ENCODE measurements at regions not wholly inside any gene's neighbourhood (a gene's known extent, or its start where the extent isn't known, plus 50 kb on each side); places are given as distances from the start of the nearest gene placed in this dataset.

GRCh38 chr1:219010720-219011119 is 163.0 kb upstream of the LYPLAL1 start (continued):
- no peak for TF ChIP-seq MTERF4 (CRISPR knock-in tag; IDR thresholded peaks at IDR 0.05)
- no peak for TF ChIP-seq PHF8 (CRISPR knock-in tag; IDR thresholded peaks at IDR 0.05)
- TF ChIP-seq ZNF343 (CRISPR knock-in tag; IDR thresholded peaks at IDR 0.05) = no peak

- WGBS (ENCODE audit: low lambda C conversion rate) = 0% methylated on average over 2 of the region's 2 CpGs
- ChIA-PET POLR2A (no interaction called here), CTCF (ENCODE audit: low intra/inter-chr PET ratio, low total read pairs) (no interaction called here)
- ATAC-seq (no peak), DNase-seq (ENCODE audit: low spot score) (no peak), FAIRE-seq (no peak)
- BruUV-seq (replicated peaks) = no TSS peak
- H3K9me3 ChIP-seq (ENCODE audit: low read length) = no peaks in the 10 kb centered on the region
- H3K9ac ChIP-seq (ENCODE audit: insufficient read depth, low read depth, low read length) = no peak overlapping the region
- no peaks in the 10 kb centered on the region for H3K4me1 ChIP-seq (ENCODE audit: insufficient read depth, low read length)
- no peaks in the 10 kb centered on the region; a peak in 1 of 5 replicates for H3K27me3 ChIP-seq (ENCODE audit: control insufficient read depth in 1 of 2, insufficient read depth in 2 of 2, low read length in 2 of 2)
- no peak overlapping the region for H2AFZ ChIP-seq (ENCODE audit: low read length)
- H3K4me2 ChIP-seq (ENCODE audit: low read depth, low read length) = no peak overlapping the region
- in situ Hi-C loops (cut with HindIII; ENCODE audit: extremely low pct_ligation_motif_present, low pct_unique_long_range_greater_than_20kb) = no loop called here
- no peaks in the 10 kb centered on the region for H3K36me3 ChIP-seq (replicated peaks in 1 of 2; ENCODE audit: control insufficient read depth in 1 of 2, insufficient read depth in 2 of 2, low read length in 2 of 2)
- H3K27ac ChIP-seq (ENCODE audit: extremely low read length, insufficient read depth, low read length) = no peak overlapping the region
- no peak for TF ChIP-seq NCOA2 (CRISPR knock-in tag; IDR thresholded peaks at IDR 0.05)
- TF ChIP-seq ZNF326 (CRISPR knock-in tag; IDR thresholded peaks at IDR 0.05; ENCODE audit: borderline replicate concordance) = no peak
- TF ChIP-seq UBTF (CRISPR knock-in tag; IDR thresholded peaks at IDR 0.05) = no peak
- no peak for TF ChIP-seq ZNF136 (CRISPR knock-in tag; IDR thresholded peaks at IDR 0.05; ENCODE audit: low read depth)
- no peak for TF ChIP-seq ZNF781 (CRISPR knock-in tag; IDR thresholded peaks at IDR 0.05; ENCODE audit: borderline replicate concordance, not compliant biosample characterization)
- TF ChIP-seq ZNF10 (CRISPR knock-in tag; IDR thresholded peaks at IDR 0.05; ENCODE audit: borderline replicate concordance, low read depth) = no peak
- TF ChIP-seq TCF7 (IDR thresholded peaks at IDR 0.05; ENCODE audit: low read depth) = no peak
- no peak for TF ChIP-seq HBP1 (CRISPR knock-in tag; IDR thresholded peaks at IDR 0.05; ENCODE audit: low read depth)
- TF ChIP-seq ZNF607 (CRISPR knock-in tag; IDR thresholded peaks at IDR 0.05; ENCODE audit: borderline replicate concordance) = no peak
- TF ChIP-seq ZNF276 (CRISPR knock-in tag; IDR thresholded peaks at IDR 0.05; ENCODE audit: low read depth) = no peak
- no peak for TF ChIP-seq ZNF350 (CRISPR knock-in tag; IDR thresholded peaks at IDR 0.05; ENCODE audit: borderline replicate concordance, low read depth)
- intact Hi-C loops (cut with micrococcal nuclease; ENCODE audit: unreplicated experiment) = no loop called here
- no peak overlapping the region for H3K4me3 ChIP-seq (replicated peaks in 1 of 3; ENCODE audit: insufficient read depth in 1 of 3, low read depth in 2 of 3, low read length in 3 of 3)
- no peaks in the 10 kb centered on the region for H4K20me1 ChIP-seq (ENCODE audit: insufficient read depth, low read length)
- no peaks in the 10 kb centered on the region for H3K79me2 ChIP-seq (ENCODE audit: insufficient read depth, low read length)
These were observed 153.3 kb upstream of the LYPLAL1 start for GRCh38 chr1:219020386-219020785.

All from HepG2 (cell line).